NCI-H524 (cell line): ENCODE measurements at regions not wholly inside any gene's neighbourhood (a gene's known extent, or its start where the extent isn't known, plus 50 kb on each side); places are given as distances from the start of the nearest gene placed in this dataset.
A peak's percentile ranks its signal among the peaks of the same experiment; 100 is the strongest.
"Not testable (repeated sequence)": the region's sequence is repeated elsewhere in the genome, so short reads cannot be mapped to it uniquely, and the experiment has no call there.

ENCODE experiments used
- DNase-seq, 2 experiments: peaks; one replicate each; lab custom pipeline; 2025; lab: John Stamatoyannopoulos, UW

DNA sequence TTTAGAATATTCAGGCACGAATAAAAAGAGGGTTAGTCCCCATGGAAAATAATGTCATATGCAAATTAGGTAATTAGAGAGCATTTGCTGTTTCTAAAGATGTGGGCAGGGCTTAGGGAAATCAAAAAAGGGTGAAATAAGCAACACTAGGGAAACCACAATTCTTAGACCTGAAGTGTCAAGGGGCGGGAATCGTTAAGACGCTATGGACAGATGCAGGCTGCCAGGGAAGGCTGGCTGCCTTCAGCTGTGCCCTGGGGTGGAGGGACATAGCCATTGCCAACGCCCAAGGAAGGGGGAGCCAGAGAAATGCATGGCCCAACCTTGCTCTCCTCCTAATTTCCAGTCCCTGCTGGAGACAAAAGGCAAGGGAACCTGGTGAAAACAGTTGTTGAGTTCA is 141.7 kb upstream of the PROK2 start:
- DNase-seq: peak in 1 of 2 experiments; percentile 56

DNA sequence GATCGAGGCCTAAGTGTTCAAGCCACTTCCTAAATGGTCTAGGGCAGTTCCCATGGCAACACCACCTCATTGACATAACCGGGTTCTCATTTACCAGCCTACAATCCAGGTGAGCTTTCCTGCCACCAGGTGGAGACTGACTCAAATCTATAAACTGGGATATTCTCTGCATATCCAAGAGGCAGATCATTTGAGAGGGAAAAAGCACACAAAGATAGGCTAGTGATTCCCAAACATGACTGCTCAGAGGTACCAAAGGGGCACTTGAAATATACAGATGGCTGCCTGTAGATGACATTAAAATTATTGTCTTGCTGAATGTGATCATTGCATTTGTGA is 141.3 kb upstream of the PROK2 start:
- peak; percentile 12 to 72 for DNase-seq

DNA sequence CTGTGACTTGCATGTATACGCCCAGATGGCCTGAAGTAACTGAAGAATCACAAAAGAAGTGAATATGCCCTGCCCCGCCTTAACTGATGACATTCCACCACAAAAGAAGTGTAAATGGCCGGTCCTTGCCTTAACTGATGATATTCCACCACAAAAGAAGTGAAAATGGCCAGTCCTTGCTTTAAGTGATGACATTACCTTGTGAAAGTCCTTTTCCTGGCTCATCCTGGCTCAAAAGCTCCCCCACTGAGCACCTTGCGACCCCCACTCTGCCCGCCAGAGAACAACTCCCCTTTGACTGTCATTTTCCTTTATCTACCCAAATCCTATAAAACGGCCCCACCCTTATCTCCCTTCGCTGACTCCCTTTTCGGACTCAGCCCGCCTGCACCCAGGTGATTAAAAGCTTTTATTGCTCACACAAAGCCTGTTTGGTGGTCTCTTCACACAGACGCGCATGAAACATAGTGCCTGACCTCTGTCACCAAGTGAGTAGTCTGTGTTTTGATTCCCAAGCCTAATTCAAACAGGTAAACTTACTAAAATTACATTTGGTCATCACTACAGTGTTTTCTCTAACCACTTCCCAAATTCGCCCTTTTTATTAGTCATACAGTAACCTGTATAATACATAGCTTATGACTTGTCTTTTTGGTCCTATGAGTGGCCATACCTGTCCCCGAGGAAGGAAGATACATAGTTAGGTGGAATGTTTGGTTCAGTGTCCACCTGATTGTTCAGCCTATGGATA is 140.7 kb upstream of the PROK2 start:
- not testable (repeated sequence) for DNase-seq

DNA sequence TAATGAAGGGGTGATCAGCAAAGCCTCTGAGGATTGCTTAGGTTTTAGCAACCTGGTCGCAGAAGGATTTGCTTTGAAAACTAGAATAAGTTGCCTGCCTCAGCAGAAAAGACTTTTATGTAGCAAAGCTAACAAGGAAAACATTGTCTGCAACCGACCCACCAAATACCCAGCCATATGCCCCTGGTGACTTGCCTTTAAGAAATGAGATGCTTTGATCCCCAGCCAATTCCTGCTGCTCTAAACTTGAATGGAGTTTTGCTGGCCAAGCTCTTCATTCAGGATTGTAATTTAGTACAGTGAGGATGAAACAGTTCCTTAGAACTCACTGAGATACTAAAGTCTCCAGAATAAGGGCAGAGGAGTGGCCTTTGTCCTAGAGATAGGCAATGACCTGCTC is 139.8 kb upstream of the PROK2 start:
- DNase-seq: peak; percentile 18 to 21

DNA sequence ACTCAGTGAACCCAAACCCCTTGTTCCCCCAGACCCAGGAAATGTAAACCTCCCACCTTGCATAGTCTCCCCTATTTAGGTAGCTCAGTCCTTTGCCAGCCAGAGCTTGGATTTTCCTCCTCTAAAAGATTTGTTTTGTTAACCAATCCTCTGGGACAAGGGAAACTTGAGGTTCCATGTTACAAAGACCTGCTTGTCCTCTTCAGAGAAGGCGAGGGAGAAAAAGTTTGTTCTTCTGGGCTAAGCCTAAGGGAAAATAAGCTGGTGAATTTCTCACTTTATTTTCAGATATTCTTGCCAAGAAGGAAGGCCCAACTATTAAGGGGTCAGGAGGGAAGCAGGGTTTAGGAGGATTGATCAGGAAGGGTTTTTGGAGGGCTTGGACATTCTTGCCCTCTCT is 136.1 kb upstream of the PROK2 start:
- DNase-seq: no peak

DNA sequence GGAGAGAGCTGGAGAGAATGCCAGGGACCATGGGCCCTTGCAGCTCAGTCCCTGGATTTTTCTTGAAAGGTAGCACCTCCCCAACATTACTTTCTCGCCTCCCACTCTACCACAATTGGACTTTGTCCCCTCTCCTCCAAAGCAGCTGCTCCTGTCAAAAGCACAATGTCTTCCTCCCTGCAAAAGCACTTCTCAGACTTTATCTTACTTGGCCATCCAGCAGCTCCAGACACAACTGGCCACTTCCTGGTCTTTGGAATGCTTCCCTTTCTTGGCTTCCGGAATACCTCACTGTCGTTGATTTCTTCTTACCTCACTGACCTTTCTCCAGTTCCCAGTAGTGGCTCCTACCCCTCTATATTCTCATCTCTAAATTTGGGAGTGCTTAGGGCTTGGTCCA is 134.6 kb upstream of the PROK2 start:
- DNase-seq: no peak

DNA sequence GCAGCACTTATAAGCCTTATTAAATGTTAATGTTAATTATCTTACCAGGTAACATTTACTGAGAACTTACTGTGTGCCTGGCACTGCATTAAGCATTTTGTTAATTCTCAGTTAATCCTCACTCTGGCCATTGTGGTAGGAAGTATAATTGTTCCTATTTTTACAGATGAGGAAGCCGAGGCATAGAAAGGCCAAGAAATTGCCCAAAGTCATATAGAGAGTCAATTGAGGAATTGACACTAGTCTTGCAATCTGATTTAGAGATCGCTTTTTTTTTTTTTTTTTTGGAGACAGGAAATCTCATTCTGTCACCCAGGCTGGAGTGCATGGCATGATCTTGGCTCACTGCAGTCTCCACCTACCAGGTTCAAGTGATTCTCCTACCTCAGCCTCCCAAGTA is 132.6 kb upstream of the PROK2 start:
- no peak for DNase-seq

DNA sequence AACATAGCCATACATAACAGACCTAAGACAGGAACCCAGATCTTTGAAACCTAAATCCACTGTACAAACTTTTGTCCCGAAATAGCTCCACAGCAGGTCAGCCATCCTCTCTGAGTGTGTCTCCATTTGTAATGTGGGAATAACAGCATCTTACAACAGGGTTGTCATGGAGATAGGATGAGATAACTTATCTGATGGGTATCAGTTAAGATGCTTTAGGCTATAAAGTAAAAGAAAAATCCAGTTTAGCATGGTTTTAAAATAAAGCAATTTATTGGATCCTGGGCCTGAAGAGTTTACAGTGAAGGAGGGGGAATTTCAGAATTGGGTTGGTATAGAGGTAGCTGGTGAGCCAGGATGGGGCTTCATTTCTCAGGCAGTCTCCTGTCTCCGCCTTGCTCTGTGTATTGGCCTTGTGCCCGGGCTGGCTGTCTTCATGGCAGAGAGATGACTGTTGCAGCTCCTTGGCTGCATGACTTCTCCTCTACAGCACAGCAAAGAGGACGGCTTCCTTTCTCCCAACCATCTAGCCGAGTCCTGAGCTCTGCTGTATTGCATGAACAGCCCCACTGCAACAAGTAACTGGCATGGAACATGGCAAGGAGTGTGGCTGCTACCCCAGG is 131.9 kb upstream of the PROK2 start:
- DNase-seq: no peak

DNA sequence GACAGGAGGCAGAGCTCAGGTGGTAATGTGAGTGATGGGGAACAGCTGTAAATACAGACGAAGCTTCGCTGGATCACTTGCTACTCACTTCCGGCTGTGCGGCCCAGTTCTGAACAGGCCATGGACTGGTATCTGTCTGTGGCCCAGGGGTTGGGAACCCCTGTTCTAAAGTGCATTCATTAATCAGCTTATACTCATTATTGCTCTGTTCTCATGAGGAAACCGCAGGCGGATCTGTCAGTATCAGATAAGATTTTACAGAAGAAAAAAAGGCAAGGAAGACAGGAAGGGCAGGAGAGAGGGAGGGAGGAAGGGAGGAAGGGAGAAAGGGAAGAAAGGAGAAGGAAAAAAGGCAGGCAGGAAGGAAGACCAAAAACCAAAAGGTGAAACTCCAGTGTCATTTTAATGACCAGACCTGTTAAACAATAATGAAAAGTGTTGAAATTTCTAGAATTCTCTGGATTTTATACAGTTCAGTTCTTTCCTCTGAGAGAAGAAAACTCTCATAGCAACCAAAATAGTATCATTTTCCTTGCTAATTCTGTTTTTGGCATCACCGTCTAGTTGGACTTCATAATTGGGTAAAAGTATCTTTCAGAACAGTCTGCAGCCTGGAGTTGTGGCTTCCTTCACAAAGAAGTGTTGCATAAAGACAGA is 128.0 kb upstream of the PROK2 start:
- DNase-seq: no peak

DNA sequence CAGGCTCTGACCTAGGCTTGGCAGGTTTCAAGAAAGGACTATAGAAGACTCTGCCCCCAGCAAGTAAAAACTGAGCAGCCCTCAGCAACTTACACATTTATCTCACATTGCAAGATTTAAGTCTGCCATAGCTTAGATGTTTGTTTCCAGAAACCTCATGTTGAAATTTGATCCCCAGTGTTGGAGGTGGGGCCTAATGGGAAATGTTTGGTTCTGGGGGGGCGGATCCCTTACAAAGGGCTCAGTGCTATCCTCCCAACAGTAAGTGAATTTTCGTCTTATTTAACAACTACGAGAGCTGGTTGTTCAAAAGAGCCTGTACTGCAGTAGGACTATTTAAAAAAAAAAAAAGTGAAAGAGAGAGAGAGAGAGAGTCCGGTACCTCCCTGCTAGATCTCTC is 125.2 kb upstream of the PROK2 start:
- no peak for DNase-seq

DNA sequence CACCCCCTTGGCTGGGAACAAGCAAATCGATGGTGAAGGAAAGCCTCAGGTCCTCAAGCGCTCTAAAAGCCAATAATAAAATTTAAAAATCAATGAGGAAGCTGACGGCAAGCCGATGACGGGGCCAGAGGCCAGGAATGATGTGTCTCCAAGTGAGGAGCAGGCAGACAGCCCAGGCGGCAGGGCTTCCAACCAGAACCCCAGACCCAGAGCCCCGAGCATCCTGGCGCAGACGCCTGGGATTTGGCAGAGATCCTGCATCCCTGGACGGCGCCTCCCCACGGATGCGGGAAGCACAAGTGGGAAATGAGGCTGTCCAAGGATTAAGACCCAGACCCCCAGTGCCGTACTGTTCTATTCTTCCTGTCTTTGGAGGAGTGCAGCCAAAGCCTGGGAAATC is 123.0 kb upstream of the PROK2 start:
- DNase-seq: no peak

DNA sequence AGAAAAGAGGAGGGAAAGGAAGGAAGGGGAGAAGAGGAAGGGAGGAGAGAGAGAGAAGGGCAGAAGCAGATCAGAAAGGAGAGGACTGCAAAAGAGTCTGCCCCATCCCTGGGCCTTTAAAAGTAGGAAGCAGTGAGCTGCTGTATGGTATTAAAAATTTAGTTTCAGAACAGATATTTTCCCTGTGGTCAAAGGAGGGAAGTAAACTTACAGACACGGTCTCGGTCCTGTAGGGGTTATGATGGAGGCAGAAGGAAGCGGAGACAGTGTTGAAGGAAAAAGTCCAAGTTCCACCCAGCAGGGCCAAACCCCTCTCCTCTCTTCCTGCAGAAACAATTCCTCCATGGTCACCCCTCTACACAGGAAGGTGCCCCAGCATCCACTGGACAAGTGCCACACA is 122.0 kb upstream of the PROK2 start:
- no peak for DNase-seq

DNA sequence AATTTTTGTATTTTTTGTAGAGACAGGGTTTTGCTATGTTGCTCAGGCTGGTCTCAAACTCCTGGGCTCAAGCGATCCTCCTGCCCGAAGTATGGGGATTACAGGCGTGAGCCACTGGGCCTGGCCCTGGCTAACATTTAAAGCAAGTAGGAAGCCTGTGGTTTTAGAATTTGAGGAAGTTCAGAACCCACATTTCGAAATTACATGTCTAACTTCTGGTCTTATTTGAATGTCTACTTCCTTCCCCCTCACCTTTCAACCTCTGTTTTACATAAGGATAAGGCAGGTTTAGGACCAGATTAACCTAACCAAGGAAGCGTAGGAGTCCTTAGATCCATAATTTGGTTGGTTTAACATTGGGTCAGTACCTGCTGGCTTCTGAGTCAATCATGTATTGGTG is 120.5 kb upstream of the PROK2 start:
- DNase-seq: no peak

DNA sequence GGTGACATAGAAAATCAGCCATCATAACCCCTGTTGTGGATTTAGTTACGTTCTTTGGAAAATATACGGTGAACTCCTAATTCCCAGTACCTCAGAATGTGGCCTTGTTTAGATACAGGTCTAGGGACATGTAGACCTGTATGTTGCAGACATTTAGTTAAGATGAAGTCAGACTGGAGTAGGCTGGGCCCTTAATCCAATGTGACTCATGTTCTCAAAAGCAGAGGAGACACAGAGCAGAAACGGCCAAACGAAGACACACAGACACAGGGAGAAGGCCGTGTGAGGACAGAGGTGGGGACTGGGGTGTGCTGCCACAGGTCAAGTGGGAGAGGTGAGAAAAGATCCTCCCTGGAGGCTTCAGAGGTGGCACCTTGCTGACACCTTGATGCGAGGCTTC is 119.0 kb upstream of the PROK2 start:
- no peak for DNase-seq

DNA sequence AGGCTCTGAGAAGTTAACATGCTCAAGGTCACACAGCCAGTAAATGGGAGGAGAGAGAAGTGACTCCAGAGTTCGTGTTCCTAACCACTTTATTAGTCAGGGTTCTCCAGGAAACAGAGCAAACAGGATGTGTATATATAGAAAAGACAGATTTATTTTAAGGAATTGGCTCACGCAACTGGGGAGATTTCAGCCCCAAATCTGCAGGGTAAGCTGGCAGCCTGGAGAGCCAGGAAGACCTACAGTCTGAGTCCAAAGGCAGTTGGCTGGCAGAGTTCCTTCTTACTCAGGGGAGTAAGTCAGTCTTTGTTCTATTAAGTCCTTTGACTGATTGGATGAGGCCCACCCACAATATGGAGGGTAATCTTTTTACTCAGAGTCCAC is 118.2 kb upstream of the PROK2 start:
- DNase-seq: no peak

DNA sequence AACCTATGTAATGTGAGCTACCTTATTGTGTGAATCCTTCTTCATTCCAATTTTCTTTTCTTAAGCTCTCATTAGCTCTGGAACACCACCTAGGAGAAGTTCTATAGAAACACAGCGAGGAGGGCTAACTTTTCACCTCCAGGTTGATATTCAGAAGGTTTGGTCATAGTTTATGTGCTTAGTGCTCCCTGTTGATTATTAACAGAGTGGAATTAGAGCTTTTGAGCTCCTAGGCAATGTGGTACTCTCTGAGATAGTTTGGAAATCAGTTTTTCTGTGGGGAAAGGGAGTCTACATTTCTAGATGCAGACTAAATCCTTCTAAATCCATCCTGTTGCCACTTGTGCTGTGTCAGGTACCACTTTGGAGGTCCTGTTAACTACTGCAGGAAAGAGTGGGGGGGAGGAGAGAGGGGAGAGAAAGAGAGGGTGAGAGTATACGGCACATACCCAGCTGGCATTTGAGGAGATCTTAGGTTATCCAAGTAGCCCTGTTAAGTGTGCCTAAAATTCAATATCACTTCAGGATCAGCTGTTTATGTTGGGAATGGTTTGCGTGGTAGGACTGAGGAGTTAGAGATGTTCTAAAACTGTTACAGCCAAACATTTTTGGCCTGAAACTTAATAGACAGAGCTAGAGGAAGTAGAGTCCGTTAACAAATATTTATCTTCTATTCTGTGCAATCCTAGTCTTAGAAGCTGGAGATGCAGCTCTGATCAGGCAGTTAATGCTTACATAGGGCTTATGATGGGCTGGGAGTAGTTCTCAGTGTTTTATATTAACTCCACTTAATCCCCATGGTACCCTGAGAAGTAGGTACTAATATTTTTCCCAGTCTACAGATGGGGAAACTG is 117.5 kb upstream of the PROK2 start:
- no peak for DNase-seq

DNA sequence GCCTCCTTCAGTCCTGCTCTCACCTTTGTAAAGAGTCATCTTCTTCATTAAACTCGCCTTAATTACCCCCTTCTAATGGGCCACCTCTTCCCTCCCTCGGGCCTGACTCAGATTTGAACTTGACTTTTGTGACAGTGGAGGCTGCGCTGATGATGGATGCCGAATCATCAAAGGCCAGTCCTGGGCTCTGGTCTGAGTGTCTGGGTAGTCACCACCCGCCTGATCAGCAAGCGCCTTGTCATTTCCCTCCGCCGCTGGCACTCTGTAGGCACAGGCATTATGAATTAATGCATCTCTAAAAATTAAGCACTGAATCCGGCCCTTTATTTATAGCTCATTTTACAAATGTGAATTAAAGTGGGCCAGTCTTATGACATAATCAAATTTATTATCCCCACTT is 116.7 kb upstream of the PROK2 start:
- DNase-seq: no peak

DNA sequence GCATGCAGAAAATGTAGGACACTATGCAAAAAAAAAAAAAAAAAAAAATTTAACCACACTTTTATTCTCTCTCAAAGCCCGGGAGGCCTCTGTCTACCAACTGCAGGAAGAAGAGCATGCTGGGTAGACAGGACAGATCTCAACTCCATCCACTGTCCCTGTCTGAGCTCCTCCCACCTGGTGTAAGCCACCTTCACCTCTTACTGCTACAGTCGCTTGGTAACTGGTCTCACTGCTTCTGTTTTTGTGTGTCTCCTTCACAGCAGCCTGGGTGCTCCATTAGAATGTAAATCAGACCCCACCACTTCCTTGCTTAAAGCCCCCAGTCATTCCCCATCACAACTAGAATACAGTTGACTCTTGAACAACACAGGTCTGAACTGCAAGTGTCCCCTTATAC is 115.1 kb upstream of the PROK2 start:
- DNase-seq: no peak

DNA sequence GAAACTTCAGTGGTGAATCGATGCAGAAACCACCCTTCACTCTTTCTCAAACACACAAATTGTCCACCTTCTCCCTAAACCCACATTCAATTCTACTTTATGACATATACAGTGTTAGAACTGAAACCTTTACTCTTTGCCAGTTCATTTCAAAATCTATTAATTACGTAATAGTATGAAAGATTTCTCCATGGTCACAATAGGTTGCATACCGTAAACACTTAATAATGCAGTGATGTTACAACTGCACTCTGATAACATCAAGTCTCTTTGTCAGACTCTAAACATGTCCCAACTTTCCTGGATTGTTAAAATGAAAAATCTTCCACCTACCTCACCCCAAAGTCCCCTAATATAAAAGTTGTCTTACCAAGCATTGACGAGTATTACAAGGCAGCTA is 111.8 kb upstream of the PROK2 start:
- DNase-seq: no peak

DNA sequence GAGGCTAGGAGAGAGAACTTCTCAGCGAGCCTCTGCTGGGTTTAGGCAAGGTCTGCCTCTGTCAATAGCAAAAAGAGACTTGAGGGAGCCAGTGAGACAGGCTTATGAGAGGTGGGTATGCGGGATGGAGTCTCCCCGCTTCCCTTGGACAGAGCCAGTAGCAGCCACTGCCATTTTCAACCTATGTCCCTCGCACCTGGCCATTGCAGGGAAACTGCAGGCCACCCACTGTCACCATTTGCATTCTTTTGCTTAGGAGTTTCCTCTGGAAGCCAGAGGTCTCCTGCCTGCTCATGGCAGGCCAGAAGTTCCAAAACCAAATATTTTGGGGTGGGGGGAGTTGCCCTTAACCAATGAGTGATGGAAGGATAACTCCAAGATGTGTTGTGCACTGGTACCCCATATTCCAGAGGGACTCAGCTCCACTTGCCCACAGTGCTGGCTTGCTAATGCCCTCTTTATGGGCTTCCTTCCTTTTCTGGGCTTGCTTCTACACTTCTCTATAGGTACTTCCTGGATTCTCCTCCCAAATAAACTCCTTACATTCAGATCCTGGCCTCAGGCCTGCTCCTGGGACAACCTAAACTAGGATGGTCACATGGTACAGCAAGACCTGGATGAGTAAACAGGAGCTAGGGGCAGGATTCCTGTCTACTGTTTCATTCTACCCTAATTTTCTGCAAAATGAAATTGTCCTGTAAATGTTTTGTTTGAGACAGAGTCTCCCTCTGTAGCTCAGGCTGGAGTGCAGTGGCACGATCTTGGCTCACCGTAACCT is 108.9 kb upstream of the PROK2 start:
- DNase-seq: no peak

DNA sequence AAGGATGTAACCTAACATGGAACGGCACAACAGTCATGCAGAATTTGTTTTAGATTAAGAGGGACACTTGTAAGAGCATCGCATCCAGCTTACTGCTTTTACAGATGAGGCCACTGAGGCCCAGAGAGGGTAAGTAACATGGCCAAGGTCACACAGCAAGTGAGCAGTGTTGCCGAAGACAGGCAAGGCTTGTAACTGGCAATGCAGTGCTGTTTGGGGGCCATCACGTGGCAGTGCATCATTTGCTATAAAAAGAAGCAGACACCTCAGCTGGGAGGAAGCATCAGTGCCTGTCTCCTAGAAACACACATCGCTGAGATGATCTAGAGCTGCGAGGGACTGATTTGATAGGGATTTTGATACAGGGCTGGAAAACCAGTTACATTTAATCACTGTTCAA is 108.2 kb upstream of the PROK2 start:
- no peak for DNase-seq

DNA sequence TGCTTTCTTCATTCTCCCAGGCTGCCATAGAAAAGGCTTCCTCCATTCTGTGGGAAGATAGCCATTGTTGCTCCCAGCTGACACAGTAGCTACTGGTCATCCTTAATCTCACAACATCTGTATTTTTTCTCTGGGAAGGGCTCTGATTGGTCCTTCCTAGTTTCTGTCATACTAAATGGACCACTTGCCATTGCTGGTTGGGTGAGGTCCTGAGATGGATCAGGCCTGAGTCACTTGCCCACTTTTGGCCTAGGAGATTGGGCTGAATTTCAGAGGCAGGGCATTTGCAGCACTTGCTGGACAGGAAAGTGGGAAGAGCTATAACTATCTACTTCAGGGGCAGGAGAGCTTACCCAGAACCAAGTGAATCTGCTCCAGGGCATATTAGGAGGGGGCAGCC is 106.5 kb upstream of the PROK2 start:
- no peak for DNase-seq
